ENCODE measurements at regions not wholly inside any gene's neighbourhood (a gene's known extent, or its start where the extent isn't known, plus 50 kb on each side); places are given as distances from the start of the nearest gene placed in this dataset.

DNA sequence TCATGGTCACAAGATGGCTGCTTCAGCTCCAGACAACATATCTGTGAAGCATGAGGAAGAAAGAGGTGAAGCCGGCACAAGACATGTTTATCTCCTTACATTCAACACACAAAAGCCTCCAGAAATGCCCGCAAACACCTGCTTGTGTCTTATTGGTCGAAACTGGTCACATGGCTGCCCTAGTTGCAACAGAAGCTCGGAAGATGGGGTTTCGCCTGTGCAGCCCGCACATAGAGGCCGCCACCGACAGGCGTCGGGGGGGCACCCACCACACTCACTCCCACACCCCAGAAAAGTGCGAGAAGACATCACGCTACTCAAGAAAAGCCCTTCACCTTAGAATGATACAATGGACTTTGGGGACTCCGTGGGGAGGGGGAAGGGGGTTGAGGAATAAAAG is 63.0 kb upstream of the MGMT start:
- DNase-seq (no peak), ATAC-seq (replicated peaks) (no peak)
- Mint-ChIP-seq H3K36me3 (ENCODE audit: insufficient read depth) (no peaks in the 10 kb centered on the region), H3K27ac (no peak overlapping the region), H3K27me3 (peaks cover 38 to 45% of the 10 kb centered on the region in 2 donors), H3K9me3 (no peaks in the 10 kb centered on the region), H3K4me1 (ENCODE audit: low read depth in 2 of 2) (no peaks in the 10 kb centered on the region), H3K4me3 (no peak overlapping the region)

DNA sequence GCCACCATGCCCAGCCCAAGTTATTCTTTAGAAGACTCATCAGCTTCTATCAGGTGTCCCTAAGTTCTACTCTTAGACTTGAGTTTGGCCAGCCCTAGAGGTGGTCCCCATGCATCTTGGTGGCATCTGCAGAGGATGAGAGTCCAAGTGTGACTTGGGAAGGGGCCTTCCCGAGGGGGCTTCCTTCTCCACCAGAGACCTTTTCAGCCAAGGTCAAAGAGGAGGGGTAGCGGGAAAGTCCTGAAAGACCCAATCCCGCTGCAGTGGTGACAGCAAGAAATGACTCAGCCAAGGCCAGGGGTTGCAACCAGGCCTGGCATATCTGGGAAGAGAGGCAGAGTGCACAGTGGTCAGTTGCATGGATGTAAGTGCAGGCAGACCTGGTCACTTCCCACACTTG is 61.7 kb upstream of the MGMT start:
- no peaks in the 10 kb centered on the region for H3K4me1 Mint-ChIP-seq (ENCODE audit: low read depth in 2 of 2)

DNA sequence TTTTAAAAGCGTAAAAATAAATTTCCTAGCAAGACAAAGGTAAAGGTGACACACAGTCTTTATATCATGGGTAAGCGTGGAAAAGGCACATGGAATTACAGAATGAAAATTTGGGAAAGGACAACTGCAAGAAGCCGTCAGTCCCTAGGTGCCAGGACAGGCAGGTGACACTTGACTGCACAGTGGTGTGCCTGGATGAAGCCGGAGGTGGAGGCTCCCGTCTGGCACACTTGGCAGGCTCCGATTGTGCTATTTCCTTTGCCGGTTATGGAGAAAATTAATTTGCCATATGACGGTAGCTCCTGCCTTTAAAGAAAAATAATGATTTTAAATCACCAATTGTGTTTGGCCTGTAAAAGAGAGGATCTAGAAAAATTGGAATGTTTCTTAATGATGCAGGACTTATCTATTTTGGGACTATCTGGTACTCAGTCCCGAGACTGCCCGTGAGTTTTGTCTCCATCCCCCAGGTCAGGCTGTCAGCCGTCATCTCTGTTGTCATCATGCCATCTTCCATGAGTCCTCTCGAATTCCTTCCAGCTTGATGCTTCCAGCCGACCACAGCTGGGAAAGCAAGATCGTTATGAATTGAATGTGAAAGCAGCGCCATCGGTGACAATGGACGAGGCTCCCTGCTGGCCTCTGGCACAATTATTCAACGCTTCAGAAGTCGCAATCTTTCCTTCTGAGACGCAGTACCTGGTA is 56.2 kb upstream of the MGMT start:
- no peaks in the 10 kb centered on the region for H3K4me1 Mint-ChIP-seq (ENCODE audit: low read depth in 2 of 2)
- H3K4me3 Mint-ChIP-seq, result no peak overlapping the region
- ATAC-seq (replicated peaks), result no peak
- DNase-seq, result no peak
- no peak overlapping the region for H3K27ac Mint-ChIP-seq
- peaks cover 9 to 37% of the 10 kb centered on the region in 2 donors for H3K27me3 Mint-ChIP-seq
- peaks cover 2% of the 10 kb centered on the region for H3K36me3 Mint-ChIP-seq (ENCODE audit: insufficient read depth)
- no peaks in the 10 kb centered on the region for H3K9me3 Mint-ChIP-seq

More for the DNA sequence above, 61.7 kb upstream of the MGMT start:
- H3K27me3 Mint-ChIP-seq, result peaks cover 31 to 52% of the 10 kb centered on the region in 2 donors
- no peak for ATAC-seq (replicated peaks)
- H3K27ac Mint-ChIP-seq, result no peak overlapping the region
- H3K36me3 Mint-ChIP-seq (ENCODE audit: insufficient read depth), result no peaks in the 10 kb centered on the region
- DNase-seq, result no peak
- no peaks in the 10 kb centered on the region for H3K9me3 Mint-ChIP-seq
- H3K4me3 Mint-ChIP-seq, result no peak overlapping the region

DNA sequence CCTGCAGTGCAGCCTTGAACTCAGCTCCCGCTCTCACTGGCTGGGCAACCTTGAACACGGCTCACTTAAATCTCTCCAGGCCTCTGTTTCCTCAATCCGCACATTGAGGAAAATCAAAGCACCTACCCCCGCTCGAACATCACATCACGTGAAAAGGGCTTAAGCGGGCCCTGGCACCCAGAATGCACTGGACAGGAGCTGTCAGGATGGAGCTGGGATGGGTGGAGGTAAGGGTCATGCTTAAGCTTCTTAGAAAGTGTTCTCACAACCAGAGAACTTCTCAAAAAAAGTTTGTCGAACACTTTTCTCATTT is 55.7 kb upstream of the MGMT start:
- H3K27ac Mint-ChIP-seq, result no peak overlapping the region
- no peaks in the 10 kb centered on the region for H3K4me1 Mint-ChIP-seq (ENCODE audit: low read depth in 2 of 2)
- ATAC-seq (replicated peaks), result no peak
- peaks cover 8 to 32% of the 10 kb centered on the region in 2 donors for H3K27me3 Mint-ChIP-seq
- no peak overlapping the region for H3K4me3 Mint-ChIP-seq
- H3K9me3 Mint-ChIP-seq, result no peaks in the 10 kb centered on the region
- DNase-seq, result no peak
- peaks cover 2% of the 10 kb centered on the region for H3K36me3 Mint-ChIP-seq (ENCODE audit: insufficient read depth)

DNA sequence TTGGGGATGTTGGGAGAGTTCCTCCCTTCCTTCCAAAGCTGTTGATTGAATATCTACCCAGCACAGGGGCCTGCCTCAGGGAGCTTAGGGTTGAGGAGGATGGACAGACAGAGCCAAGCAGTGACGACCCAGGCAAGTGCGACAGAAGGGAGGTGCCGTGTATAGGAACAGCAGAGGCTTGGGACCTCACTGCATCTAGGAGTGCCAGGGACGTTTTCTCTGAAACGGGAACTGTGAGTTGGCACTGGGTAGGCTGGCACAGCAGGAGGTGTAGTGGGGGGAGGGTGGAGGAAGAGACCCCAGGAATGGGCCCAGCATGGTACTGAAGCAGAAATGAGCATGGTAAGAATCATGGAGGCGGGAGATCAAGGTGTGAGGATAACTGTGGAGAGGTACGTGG is 55.3 kb upstream of the MGMT start:
- ATAC-seq (replicated peaks), result no peak
- Mint-ChIP-seq H3K4me3 (no peak overlapping the region), H3K4me1 (ENCODE audit: low read depth in 2 of 2) (no peaks in the 10 kb centered on the region), H3K9me3 (no peaks in the 10 kb centered on the region), H3K27ac (no peak overlapping the region), H3K27me3 (peaks cover 7 to 28% of the 10 kb centered on the region in 2 donors), H3K36me3 (ENCODE audit: insufficient read depth) (peaks cover 2% of the 10 kb centered on the region)
- DNase-seq, result no peak

DNA sequence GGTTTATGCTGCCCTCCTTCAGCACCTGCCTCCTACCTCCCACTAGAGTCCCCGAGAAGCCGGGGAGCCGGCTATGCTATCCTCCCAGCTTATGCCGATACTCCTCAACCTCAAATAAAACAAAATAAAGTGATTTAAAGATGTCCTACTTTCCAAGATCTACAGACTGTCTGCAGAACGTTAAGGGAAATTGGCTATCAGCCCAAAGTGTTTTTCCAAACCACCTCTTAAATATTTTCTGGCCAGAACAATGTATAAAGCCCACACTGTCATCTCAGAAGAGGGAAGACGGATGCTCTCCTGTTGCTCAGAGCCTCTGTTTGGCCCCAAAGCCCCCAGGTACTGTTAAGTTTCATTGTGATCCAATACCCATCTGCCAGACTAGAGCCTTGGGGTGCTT is 54.0 kb upstream of the MGMT start:
- no peak for DNase-seq
- Mint-ChIP-seq H3K27ac (no peak overlapping the region), H3K9me3 (no peaks in the 10 kb centered on the region), H3K4me3 (no peak overlapping the region), H3K4me1 (ENCODE audit: low read depth in 2 of 2) (no peaks in the 10 kb centered on the region), H3K36me3 (ENCODE audit: insufficient read depth) (peaks cover 2% of the 10 kb centered on the region), H3K27me3 (peaks cover 7 to 26% of the 10 kb centered on the region in 2 donors)
- ATAC-seq (replicated peaks), result no peak

DNA sequence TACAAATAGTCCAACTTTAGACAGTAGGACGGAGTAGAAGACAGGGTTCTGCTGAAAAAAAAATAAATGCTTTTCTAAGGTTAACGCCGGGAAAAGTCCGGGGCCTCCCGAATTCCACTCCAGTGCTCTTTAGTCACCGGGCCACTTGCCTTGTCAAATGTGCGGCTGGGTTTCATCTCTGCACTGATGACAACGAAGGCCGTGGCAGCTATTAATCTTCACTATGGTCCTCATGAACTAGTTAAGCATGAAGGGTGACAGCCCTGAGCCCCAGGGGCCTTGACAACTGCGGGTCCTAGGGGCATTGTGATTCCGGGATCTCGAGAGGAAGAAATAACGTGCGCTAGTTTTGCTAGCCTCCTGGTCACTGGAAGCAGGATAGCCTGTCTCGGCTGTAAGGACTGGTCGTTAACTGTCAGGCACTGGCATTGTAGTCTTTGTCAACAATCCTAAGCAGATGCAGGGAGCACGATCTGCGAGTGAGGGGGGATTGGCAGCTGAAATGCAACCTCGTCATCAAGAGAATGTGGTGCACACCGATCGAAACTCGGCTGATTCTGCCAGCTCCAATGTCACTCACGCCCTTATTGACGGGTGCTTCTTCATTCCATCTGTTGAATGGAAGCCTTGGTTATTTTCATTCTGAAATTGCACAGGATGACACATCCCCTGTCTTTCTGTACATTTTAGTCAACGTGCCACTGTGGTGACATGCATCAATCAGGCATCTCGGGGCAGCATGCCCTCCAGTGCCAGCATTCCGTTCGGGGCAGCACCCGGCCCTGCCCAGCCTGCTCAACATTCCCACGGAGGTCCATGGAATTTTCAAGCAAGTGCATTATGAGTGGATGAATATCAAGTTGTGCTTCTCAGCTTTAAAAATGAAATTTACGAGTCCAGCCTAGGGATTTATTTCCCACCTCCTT is 51.6 kb upstream of the MGMT start:
- Mint-ChIP-seq H3K36me3 (ENCODE audit: insufficient read depth) (peaks cover 2% of the 10 kb centered on the region), H3K4me3 (no peak overlapping the region), H3K27ac (no peak overlapping the region), H3K9me3 (no peaks in the 10 kb centered on the region), H3K27me3 (peaks cover 11 to 15% of the 10 kb centered on the region in 2 donors), H3K4me1 (ENCODE audit: low read depth in 2 of 2) (no peaks in the 10 kb centered on the region)
- no peak for DNase-seq
- ATAC-seq (replicated peaks), result no peak

DNA sequence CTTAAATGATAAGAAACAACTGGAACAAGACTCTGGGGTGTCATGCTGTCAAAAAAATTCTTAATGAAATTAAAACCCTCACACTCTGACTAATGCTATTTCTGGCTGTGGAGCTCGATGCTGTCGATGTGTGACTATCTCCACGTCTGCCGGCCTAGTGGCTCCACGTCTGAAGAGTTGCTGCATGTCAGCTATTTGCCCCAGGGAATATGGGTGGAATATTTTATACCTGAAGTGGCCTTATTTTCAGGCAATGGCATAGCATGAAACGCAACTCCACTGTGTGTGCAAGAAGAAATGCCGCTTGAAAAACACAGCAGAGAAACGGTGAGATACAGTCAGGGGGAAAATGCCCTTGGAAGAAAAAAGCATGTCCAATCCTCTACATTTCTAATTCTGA is 50.9 kb upstream of the MGMT start:
- H3K4me1 Mint-ChIP-seq (ENCODE audit: low read depth in 2 of 2), result no peaks in the 10 kb centered on the region
- DNase-seq, result no peak

DNA sequence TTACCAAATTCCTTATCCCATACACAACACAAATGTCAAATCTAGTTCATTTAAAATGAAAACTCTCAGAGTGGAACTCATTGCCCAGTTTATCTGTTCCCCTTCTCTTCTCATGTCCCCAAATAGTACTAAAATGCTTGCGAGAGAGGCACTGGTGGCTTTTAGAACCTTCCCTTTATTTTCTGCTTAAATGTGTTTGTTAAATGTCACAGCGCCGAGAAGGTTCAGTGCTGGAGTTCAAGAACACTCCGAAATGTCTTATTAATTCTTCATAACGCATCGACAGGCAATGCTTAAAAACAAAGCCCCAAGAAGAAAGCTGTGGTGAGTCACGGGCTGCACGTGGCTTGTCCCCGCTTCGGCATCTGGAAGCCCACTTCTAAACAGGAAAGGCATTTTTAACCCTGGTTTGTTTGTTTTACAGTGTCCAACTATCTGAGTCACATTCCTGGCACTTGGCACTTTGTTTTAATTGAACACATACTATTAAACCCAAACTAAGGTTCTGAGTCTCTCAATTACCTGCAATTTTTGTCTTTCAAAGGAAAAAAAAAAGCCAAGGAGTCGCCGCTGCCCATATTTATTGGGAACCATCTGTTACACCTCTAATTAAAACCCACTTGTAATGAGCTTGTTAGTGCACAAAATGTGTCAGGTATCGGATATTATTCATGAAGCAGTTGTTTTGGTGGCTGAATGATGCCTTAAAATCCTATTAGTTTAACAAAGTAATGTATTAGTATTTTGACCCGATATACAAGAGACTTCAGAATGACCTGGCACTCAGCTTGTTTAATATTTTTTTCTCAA is 49.9 kb upstream of the MGMT start:
- H3K9me3 Mint-ChIP-seq, result no peaks in the 10 kb centered on the region
- peaks cover 2% of the 10 kb centered on the region for H3K36me3 Mint-ChIP-seq (ENCODE audit: insufficient read depth)
- no peaks in the 10 kb centered on the region for H3K4me1 Mint-ChIP-seq (ENCODE audit: low read depth in 2 of 2)
- no peak overlapping the region for H3K27ac Mint-ChIP-seq
- no peak for DNase-seq
- H3K27me3 Mint-ChIP-seq, result peaks cover 16 to 20% of the 10 kb centered on the region in 2 donors
- H3K4me3 Mint-ChIP-seq, result no peak overlapping the region
- no peak for ATAC-seq (replicated peaks)

More for the DNA sequence above, 50.9 kb upstream of the MGMT start:
- no peak for ATAC-seq (replicated peaks)
- Mint-ChIP-seq H3K36me3 (ENCODE audit: insufficient read depth) (peaks cover 2% of the 10 kb centered on the region), H3K27me3 (peaks cover 11 to 15% of the 10 kb centered on the region in 2 donors), H3K4me3 (no peak overlapping the region), H3K27ac (no peak overlapping the region), H3K9me3 (no peaks in the 10 kb centered on the region)

Data from effector memory CD8-positive, alpha-beta T cell (primary cell).